ENCODE measurements at regions not wholly inside any gene's neighbourhood (a gene's known extent, or its start where the extent isn't known, plus 50 kb on each side); places are given as distances from the start of the nearest gene placed in this dataset.
"Not testable (repeated sequence)": the region's sequence is repeated elsewhere in the genome, so short reads cannot be mapped to it uniquely, and the experiment has no call there.

DNA sequence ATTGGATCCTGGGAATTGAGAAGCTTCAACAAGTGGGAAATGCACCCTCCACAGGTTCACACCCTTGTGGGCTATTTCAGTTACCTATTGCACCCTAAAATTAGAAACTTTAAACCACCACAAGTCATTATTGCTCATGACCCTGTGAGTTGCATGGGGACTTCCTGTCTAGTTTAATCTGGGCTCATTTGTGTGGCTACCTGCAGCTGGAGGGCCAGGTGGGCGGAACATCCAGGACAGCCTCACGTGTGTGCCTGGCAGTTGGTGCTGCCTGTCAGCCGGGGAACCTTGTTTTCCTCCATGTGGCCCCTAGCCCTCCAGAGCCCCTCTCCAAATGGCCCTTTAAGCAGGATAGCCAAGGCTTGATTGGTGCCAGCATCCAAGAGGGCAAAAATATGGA, 128.5 kb upstream of the ROPN1B start:
- TF ChIP-seq, protein P1, sequence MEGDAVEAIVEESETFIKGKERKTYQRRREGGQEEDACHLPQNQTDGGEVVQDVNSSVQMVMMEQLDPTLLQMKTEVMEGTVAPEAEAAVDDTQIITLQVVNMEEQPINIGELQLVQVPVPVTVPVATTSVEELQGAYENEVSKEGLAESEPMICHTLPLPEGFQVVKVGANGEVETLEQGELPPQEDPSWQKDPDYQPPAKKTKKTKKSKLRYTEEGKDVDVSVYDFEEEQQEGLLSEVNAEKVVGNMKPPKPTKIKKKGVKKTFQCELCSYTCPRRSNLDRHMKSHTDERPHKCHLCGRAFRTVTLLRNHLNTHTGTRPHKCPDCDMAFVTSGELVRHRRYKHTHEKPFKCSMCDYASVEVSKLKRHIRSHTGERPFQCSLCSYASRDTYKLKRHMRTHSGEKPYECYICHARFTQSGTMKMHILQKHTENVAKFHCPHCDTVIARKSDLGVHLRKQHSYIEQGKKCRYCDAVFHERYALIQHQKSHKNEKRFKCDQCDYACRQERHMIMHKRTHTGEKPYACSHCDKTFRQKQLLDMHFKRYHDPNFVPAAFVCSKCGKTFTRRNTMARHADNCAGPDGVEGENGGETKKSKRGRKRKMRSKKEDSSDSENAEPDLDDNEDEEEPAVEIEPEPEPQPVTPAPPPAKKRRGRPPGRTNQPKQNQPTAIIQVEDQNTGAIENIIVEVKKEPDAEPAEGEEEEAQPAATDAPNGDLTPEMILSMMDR (IDR thresholded peaks at IDR 0.05; ENCODE audit: low read length): not testable (repeated sequence)
- not testable (repeated sequence) for TF ChIP-seq EZH2 (optimal IDR thresholded peaks at IDR 0.05; ENCODE audit: low read depth, low read length); EZH2phosphoT487 (IDR thresholded peaks at IDR 0.05; ENCODE audit: low read length)
